Epithelial cell of prostate (primary cell): ENCODE measurements at regions not wholly inside any gene's neighbourhood (a gene's known extent, or its start where the extent isn't known, plus 50 kb on each side); places are given as distances from the start of the nearest gene placed in this dataset.
"Not testable (repeated sequence)": the region's sequence is repeated elsewhere in the genome, so short reads cannot be mapped to it uniquely, and the experiment has no call there.

Experiments
- DNase-seq: peaks from one replicate; pipeline ENCODE4 v3.0.0-alpha.2; 2011; ENCODE audit warnings: low read depth, low spot score
- H3K27ac ChIP-seq: fragments of 450-650 bp; 2 replicates; pipeline ENCODE4 v1.5.1; 2017; ENCODE audit warnings: mild to moderate bottlenecking

GRCh38 chr4:149214301-149214700, 601.3 kb downstream of the IQCM start:
- DNase-seq, result no peak
- H3K27ac ChIP-seq, result no peak overlapping the region

- DNase-seq, result no peak
- H3K27ac ChIP-seq, result no peak overlapping the region
Measured at GRCh38 chr4:149211876-149212275, 603.8 kb downstream of the IQCM start.

DNA sequence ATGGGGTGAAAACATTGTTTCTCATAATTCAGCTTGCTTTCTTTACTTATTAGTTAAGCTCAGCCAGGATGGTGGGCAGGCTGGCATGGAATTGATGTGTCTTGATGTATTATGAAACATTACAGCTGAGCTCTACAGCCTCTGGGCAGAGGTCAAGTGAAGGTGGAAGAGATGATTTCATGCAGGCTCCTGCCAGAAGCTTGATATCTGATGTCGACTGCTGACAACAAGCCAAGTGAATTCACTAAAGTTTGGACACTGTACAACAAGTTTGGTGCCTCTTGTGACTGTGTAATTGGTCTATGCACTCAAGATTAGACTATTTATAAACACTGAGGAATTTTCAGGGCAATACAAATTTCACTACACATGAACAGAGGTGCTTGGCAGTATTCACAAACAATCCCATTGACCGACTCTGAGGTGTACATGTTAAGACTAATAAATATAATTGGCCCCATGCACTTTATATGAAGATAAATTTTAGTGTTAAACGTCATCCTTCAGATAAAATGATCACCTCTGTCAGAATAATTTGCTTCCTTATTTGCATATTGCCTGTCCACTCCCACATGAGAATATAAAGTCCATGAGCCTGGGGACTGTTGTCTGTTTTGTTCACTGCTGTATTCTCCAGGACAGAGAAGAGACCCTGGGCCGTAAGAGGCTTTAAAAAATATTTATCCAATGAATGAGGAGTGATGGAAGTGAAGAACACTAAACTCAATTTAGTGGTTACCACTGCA, 612.2 kb downstream of the IQCM start:
- H3K27ac ChIP-seq, result no peak overlapping the region
- no peak for DNase-seq

DNA sequence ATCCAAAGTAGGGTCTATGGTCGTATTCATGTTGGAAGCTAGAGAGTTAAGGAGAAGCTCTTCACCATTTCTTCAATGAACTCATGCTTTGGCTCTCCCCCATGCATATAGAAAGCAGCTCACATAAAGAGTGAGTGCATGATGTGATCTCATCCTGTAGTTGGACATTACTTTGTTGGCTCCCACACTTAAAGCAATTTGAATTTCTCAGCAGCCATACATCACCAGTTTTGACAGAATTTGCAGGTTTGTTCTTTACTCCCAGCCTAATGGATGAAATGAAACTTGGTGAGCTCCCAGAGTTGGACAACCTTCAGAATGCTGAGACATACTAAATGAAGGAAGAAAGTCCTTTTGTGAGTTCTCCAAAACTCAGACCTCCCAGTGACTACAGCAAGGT, 613.5 kb downstream of the IQCM start:
- H3K27ac ChIP-seq, result no peak overlapping the region
- DNase-seq, result no peak

DNA sequence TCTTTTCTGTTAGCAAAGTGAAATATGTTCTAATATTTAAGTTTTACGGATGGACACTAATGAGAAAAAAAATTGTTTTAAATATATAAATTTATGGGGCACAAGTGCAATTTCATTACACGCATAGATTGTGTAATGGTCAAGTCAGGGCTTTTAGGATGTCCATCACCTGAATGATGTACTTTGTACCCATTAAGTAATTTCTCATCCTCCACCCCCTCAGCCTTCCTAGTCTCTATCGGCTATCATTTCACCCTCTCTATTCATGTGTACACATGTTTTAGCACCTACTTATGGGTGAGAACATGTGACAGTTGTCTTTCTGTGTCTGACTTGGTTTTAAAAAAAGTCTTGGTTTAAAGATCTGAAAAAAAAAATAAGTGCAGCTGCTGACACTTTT, 616.0 kb downstream of the IQCM start:
- no peak for DNase-seq
- no peak overlapping the region for H3K27ac ChIP-seq

DNA sequence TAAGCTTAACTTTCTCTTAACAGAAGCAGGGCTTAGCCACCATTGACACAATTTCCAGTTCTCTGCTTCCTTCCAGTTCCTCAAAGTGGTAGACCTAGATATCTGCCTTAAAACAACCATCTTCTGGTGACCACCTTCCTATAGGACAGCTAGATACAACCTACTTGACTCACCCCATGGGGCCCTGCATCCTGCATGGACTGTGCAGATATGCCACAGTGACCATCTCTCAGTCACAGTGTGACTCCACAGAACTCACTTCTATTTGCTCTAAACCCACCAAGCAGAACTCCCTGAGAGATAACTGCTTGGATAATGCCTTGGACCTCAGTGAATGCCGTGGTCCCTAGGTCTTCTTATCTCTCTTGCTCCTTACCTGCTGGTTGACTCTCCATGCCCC, 621.6 kb downstream of the IQCM start:
- DNase-seq, result no peak
- H3K27ac ChIP-seq, result no peak overlapping the region

DNA sequence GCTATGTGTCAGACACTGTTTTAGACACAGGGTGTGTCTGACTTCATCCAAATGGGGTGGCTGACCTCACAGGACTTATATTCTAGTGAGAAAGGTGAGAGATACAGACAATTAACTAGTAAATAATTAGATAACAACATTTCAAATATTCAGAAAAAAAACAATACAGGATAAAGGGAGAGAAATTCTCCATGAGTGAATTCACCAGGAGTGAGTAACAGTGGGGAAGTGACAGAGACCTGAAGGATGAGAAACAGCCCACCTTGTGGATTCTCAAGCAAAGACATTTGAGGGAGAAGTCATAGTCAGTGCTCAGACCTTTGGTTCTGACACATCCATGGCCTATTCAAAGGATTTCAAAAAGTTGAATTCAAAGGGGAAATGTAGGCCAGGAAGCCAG, 627.9 kb downstream of the IQCM start:
- DNase-seq, result no peak
- no peak overlapping the region for H3K27ac ChIP-seq

- no peak for DNase-seq
- H3K27ac ChIP-seq, result no peak overlapping the region
Measured at GRCh38 chr4:149183638-149184037, 632.0 kb downstream of the IQCM start.

- DNase-seq, H3K27ac ChIP-seq: not testable (repeated sequence)
Measured at GRCh38 chr4:149181459-149181858, 634.2 kb downstream of the IQCM start.

DNA sequence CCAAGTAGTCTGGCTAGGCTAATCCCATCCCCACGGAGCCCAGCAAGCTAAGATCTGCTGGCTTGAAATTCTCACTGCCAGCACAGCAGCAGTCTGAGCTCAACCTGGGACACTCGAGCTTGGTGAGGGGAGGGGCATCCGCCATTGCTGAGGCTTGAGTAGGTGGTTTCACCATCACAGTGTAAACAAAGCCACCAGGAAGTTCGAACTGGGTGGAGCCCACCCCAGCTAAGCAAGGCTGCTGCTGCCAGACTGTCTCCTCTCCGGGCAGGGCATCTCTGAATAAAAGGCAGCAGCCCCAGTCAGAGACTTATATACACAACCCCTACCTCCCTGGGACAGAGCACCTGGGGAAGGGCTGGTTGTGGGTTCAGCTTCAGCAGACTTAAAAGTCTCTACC, 639.6 kb downstream of the IQCM start:
- DNase-seq, result no peak
- H3K27ac ChIP-seq, result no peak overlapping the region

DNA sequence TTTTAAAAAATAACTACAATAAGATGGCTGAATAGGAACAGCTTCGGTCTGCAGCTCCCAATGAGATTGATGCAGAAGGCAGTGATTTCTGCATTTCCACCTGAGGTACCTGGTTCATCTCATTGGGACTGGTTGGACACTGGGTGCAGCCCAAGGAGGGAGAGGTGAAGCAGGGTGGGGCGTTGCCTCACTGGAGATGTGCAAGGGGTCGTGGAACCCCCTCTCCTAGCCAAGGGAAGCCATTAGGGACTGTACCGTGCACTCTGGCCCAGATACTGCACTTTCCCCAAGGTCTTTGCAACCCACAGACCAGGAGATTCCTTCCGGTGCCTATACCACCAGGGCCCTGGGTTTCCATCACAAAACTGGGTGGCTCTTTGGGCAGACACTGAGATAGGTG, 640.1 kb downstream of the IQCM start:
- H3K27ac ChIP-seq, result no peak overlapping the region
- DNase-seq, result no peak

DNA sequence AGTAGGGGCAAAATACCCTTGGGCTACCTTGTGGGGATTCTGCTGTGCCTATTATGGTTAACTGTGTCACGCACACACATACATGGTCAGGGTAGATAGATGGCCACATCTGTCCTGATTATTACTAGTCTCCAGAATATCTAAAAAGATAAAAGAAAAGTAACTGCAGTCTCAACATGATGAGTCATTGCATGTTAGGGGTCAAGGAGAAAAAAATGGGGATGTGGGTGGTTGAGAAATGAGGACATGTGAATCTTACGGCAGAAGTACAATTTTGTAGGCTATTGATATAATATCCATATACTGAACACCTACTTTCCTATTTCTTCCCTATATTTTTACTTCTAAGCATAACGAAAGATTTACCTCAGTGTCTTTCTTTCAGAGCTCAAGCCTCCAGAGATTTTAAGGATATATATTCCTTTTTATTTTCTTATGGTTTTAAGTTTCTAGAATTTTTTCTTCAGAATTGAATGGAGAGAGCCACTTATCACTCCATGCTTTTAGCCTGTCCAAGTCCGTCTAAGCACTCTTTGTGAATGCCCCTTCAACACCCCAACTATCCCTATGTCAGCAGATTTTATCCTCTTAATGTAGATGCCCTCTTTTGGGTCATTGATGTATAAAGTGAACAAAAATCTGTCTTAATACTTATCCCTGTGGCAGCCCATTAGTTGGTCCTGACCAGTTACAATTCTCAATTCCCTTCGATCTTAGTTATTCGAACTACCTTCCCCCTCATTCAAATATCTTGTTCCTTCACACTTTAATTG, 642.2 kb downstream of the IQCM start:
- no peak for DNase-seq
- no peak overlapping the region for H3K27ac ChIP-seq

- no peak for DNase-seq
- H3K27ac ChIP-seq, result no peak overlapping the region
Measured at GRCh38 chr4:149168645-149169044, 647.0 kb downstream of the IQCM start.

DNA sequence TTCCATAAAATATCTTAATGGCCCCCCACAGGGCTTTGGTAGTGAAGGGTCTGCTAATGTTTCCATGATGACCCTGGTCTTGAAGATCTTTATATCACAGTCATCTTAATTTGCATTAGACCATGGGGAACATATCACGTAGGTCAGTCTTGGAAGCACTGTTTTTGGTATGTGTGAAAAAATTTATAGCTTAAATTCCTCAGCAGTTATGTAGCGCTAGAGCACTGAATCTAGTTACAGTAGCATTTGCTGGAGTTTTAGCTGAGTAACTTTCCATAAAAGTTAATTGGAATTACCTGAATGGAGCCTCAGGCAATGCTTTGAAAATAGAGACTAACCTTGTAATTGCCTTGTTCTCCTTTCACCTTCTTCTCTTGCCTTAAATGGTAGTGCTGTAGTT, 648.8 kb downstream of the IQCM start:
- DNase-seq, result no peak
- no peak overlapping the region for H3K27ac ChIP-seq

GRCh38 chr4:149166365-149166764, 649.3 kb downstream of the IQCM start:
- no peak for DNase-seq
- no peak overlapping the region for H3K27ac ChIP-seq

- no peak for DNase-seq
- H3K27ac ChIP-seq, result no peak overlapping the region
Measured at GRCh38 chr4:149164282-149164681, 651.4 kb downstream of the IQCM start.

DNA sequence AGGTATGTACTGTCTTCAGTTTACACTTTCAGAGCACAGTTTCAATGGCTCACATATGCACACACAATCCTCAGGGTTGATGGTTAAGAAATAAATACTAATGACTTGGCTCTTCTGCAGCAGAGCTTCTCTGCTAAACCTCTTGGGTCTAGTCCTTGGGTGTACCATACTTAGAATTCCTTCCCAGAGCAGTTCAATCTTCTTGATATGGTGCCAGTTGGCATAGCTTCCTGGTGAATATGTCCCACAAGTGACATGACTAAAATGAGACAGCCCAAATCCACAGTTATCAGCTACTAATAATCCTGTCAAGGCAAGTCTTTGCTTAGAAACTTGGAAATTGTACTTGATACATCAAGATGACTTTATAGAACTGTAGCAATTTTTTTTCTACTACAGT, 654.4 kb downstream of the IQCM start:
- H3K27ac ChIP-seq, result no peak overlapping the region
- no peak for DNase-seq

- no peak for DNase-seq
- no peak overlapping the region for H3K27ac ChIP-seq
Measured at GRCh38 chr4:149160370-149160769, 655.3 kb downstream of the IQCM start.

DNA sequence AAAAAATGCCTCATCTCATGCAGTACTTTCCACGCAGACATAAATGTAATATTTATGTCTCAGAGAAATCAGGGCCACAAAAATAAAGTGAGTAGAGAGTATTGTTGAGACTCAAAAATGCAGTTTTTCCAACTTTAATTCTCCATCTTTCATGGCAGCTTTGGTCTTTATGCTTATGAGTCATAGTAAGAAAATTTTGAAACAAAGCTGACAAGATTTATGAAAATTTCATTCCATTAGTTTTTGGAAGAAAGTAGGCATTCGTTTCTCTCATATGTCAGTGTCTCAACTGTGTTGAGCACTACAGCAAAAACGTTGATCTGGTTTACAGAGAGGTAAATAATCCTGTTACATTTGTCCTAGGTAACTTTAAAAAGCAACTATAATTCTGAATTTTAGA, 656.8 kb downstream of the IQCM start:
- DNase-seq, result no peak

GRCh38 chr4:149145803-149146202, 669.8 kb downstream of the IQCM start:
- peak; percentile 6 for DNase-seq
- no peak overlapping the region for H3K27ac ChIP-seq

More for the DNA sequence above, 656.8 kb downstream of the IQCM start:
- no peak overlapping the region for H3K27ac ChIP-seq

- no peak for DNase-seq
- no peak overlapping the region for H3K27ac ChIP-seq
Measured at GRCh38 chr4:149144060-149144459, 671.6 kb downstream of the IQCM start.

DNA sequence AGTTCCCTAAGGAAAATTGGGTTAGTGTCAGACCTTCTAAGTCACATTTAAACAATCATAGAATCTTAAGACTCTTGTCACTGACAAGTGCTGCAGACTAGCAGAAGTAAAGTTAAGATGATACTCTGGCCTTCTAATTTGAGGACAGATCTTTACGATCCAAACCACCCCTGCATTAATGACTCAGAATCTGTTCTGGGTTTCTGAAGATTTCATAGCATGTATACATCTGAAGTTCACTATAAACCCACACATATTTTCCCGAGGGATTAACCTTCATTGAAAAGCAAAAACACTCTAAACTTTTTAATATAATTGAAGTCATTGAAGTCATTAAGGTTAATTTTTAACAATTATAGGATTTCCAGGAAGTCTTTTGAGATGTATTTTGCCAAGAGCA, 674.3 kb downstream of the IQCM start:
- H3K27ac ChIP-seq, result no peak overlapping the region
- no peak for DNase-seq
